Epithelial cell of proximal tubule (primary cell): ENCODE measurements at regions not wholly inside any gene's neighbourhood (a gene's known extent, or its start where the extent isn't known, plus 50 kb on each side); places are given as distances from the start of the nearest gene placed in this dataset.
A peak's percentile ranks its signal among the peaks of the same experiment; 100 is the strongest.
"Not testable (repeated sequence)": the region's sequence is repeated elsewhere in the genome, so short reads cannot be mapped to it uniquely, and the experiment has no call there.

Experiments used
- DNase-seq: peaks from one replicate; pipeline ENCODE4 v3.0.0-alpha.2; 2011; ENCODE audit warnings: low read depth
- H3K4me3 ChIP-seq: 2 replicates; pipeline ENCODE4 v1.5.1; 2011; ENCODE audit warnings: low read depth, mild to moderate bottlenecking, low read length
- CTCF ChIP-seq: conservative IDR thresholded peaks from 2 replicates; pipeline ENCODE4 v1.5.1; 2012; ENCODE audit warnings: low read depth, mild to moderate bottlenecking, low read length

- no peak for TF ChIP-seq CTCF
Observed at GRCh38 chr5:107002115-107002514, 668.6 kb downstream of the EFNA5 start.

GRCh38 chr5:106999506-106999905 is 671.2 kb downstream of the EFNA5 start:
- DNase-seq, H3K4me3 ChIP-seq: not testable (repeated sequence)

More at GRCh38 chr5:107002115-107002514, 668.6 kb downstream of the EFNA5 start:
- H3K4me3 ChIP-seq = no peak overlapping the region
- no peak for DNase-seq

GRCh38 chr5:106986006-106986405 is 684.7 kb downstream of the EFNA5 start:
- no peak for TF ChIP-seq CTCF
- H3K4me3 ChIP-seq = no peak overlapping the region
- no peak for DNase-seq

- no peak for TF ChIP-seq CTCF
- H3K4me3 ChIP-seq = no peak overlapping the region
- DNase-seq = no peak
Observed at GRCh38 chr5:106985174-106985573, 685.6 kb downstream of the EFNA5 start.

- DNase-seq, H3K4me3 ChIP-seq: not testable (repeated sequence)
Observed at GRCh38 chr5:106979178-106979577, 691.6 kb downstream of the EFNA5 start.

GRCh38 chr5:106978582-106979165 is 692.1 kb downstream of the EFNA5 start:
- not testable (repeated sequence) for DNase-seq, H3K4me3 ChIP-seq

- no peak overlapping the region for H3K4me3 ChIP-seq
- TF ChIP-seq CTCF = no peak
- DNase-seq = no peak
Observed at GRCh38 chr5:106976363-106976762, 694.4 kb downstream of the EFNA5 start.

GRCh38 chr5:106974272-106974671 is 696.5 kb downstream of the EFNA5 start:
- DNase-seq = no peak
- no peak overlapping the region for H3K4me3 ChIP-seq
- no peak for TF ChIP-seq CTCF

- no peak for TF ChIP-seq CTCF
- peak; percentile 81 for DNase-seq
- H3K4me3 ChIP-seq = no peak overlapping the region
Observed at GRCh38 chr5:106966686-106967315, 703.9 kb downstream of the EFNA5 start.
